ENCODE measurements at regions not wholly inside any gene's neighbourhood (a gene's known extent, or its start where the extent isn't known, plus 50 kb on each side); places are given as distances from the start of the nearest gene placed in this dataset.

DNA sequence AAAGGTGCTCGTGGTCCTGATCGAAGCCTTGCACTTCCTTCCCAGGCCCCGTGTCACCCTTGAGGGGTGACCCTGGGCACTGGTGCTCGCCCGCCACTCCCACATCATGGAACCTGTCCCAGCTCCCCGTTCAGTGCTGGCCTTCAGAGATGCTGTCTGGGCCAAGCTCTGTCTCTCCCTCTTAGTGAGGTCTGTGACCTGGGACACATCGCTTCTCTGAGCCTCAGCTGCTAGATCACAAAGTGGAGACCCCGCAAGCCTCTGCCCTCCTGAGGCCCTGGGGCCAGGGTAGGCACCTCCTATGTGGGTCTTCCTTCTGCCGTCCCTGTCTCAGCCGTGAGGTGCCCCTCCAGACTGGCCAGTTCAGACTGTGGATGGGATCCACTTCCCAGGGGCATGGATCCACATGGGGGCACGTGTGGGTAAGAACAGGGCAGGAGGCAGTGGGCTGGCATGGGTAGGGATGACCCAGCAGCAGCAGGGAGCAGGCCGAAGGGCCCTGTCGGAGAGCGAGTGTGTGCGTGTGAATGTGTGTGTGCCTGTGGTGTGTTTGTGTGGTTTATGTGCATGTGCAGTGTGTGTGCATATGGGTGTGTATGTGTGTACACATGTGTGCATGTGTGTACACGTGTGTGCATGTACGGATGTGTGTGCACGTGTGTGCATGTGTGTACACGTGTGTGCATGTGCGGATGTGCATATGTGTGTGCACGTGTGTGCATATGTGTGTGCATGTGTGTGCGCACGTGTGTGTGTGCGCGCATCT is 1073.7 kb downstream of the BRD1 start:
- WGBS (ENCODE audit: insufficient coverage) = 88% methylated on average over 17 of the region's 25 CpGs
- Mint-ChIP-seq H3K9me3 (no peaks in the 10 kb centered on the region), H3K4me1 (no peaks in the 10 kb centered on the region), H3K27me3 (peaks cover 9 to 16% of the 10 kb centered on the region in 2 donors), H3K36me3 (no peaks in the 10 kb centered on the region), H3K27ac (no peak overlapping the region), H3K4me3 (no peak overlapping the region)
- H3K4me3 ChIP-seq (ENCODE audit: control insufficient read depth in 1 of 2, extremely low read depth in 1 of 2, low read length in 1 of 2) = no peak overlapping the region
- H3K9me3 ChIP-seq = no peaks in the 10 kb centered on the region
- ChIA-PET CTCF (no interaction called here), POLR2A (no interaction called here)
- ATAC-seq (replicated peaks in 1 of 4) (no peak), DNase-seq (peak in 1 of 35 experiments; percentile 11)
- no peak overlapping the region for H3K27ac ChIP-seq (ENCODE audit: low read length)
- H3K4me1 ChIP-seq (ENCODE audit: control insufficient read depth in 1 of 2, extremely low read depth in 1 of 2, insufficient read depth in 2 of 2, low read length in 2 of 2) = no peaks in the 10 kb centered on the region
- peaks cover 0 to 32% of the 10 kb centered on the region in 2 experiments for H3K27me3 ChIP-seq (replicated peaks in 1 of 2; ENCODE audit: control insufficient read depth in 2 of 2, extremely low read depth in 1 of 2, insufficient read depth in 2 of 2, low read length in 1 of 2)
- no peaks in the 10 kb centered on the region for H3K36me3 ChIP-seq (ENCODE audit: control insufficient read depth in 2 of 2, extremely low read depth in 1 of 2, insufficient read depth in 1 of 2, low read length in 1 of 2)

DNA sequence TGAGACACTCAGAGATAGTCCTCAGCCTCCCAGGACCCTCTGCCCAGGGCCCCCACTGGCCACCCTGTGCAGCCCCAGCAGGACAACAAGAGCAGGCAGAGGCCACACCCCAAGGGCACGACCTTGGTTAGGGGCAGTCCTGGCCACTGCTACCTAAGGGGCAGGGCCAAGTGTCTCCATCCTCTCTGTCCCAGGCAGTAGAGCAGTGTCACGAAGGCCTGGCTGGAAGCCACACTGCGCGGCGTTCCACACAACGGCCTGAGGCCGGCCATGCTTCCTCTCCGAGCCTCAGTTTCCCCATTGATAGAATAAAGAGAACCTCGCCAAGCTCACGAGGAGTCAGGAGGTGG is 1074.3 kb downstream of the BRD1 start:
- Mint-ChIP-seq H3K4me3 (no peak overlapping the region), H3K27ac (no peak overlapping the region), H3K27me3 (peaks cover 6 to 16% of the 10 kb centered on the region in 2 donors), H3K36me3 (no peaks in the 10 kb centered on the region), H3K4me1 (no peaks in the 10 kb centered on the region), H3K9me3 (no peaks in the 10 kb centered on the region)
- ATAC-seq (replicated peaks in 1 of 4) = no peak
- 75% methylated on average over 8 of the region's 10 CpGs for WGBS (ENCODE audit: insufficient coverage)
- Histone ChIP-seq H3K9me3 (no peaks in the 10 kb centered on the region), H3K27me3 (replicated peaks in 1 of 2; ENCODE audit: control insufficient read depth in 2 of 2, extremely low read depth in 1 of 2, insufficient read depth in 2 of 2, low read length in 1 of 2) (peaks cover 0 to 27% of the 10 kb centered on the region in 2 experiments), H3K36me3 (ENCODE audit: control insufficient read depth in 2 of 2, extremely low read depth in 1 of 2, insufficient read depth in 1 of 2, low read length in 1 of 2) (no peaks in the 10 kb centered on the region), H3K27ac (ENCODE audit: low read length) (no peak overlapping the region), H3K4me1 (ENCODE audit: control insufficient read depth in 1 of 2, extremely low read depth in 1 of 2, insufficient read depth in 2 of 2, low read length in 2 of 2) (no peaks in the 10 kb centered on the region), H3K4me3 (ENCODE audit: control insufficient read depth in 1 of 2, extremely low read depth in 1 of 2, low read length in 1 of 2) (no peak overlapping the region)
- ChIA-PET POLR2A (no interaction called here), CTCF (no interaction called here)
- DNase-seq = no peak

DNA sequence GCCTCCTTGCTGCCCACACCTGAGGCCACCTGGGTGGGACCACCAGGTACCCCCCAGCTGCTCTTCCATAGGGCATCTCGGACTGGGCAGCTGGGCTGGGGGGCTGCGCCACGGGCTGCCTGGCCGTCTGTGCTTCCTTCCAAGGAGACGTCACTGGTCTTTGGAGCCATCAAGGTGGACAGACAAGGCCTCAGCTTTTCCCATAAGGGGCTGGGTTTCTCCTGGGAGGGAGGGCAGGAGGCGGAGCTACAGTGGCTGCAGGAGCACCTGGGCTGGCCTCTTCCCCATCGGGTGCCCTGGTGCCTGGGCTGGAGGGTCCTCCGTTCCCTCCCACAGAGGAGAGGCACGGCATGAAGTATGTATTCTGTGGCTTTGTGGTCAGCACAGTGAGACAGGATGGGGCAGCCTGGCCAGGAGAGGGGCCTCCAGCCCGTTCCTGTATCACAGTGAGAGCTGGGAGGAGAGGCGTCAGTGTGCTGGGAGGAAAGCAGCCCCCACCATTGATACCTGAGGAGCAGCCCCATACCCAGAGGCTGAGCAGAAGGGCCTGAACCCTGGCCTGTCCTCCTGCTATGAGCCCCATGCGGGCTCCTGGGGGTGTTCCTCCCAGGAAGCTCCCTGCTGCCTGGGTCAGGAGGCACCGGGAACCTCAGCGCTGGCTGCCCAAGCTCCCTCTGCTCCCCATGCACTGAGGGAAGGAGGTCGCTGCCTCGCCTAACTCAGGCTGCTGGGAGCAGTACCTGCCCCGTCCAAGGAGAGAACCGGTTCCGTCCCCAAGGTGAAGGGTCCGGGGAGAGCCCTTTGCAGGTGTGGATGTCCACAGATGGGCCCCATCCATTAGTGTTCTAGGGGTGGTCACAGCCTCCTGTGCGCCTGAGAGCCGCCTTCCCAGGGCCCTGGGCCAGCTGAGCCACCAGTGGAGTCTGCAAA is 1075.0 kb downstream of the BRD1 start:
- no peaks in the 10 kb centered on the region for H3K9me3 Mint-ChIP-seq
- peaks cover 6 to 16% of the 10 kb centered on the region in 2 donors for H3K27me3 Mint-ChIP-seq
- CTCF ChIA-PET = no interaction called here
- H3K4me1 ChIP-seq (ENCODE audit: control insufficient read depth in 1 of 2, extremely low read depth in 1 of 2, insufficient read depth in 2 of 2, low read length in 2 of 2) = no peaks in the 10 kb centered on the region
- H3K4me3 Mint-ChIP-seq = no peak overlapping the region
- ATAC-seq (replicated peaks in 1 of 4) (no peak), DNase-seq (no peak)
- H3K36me3 ChIP-seq (ENCODE audit: control insufficient read depth in 2 of 2, extremely low read depth in 1 of 2, insufficient read depth in 1 of 2, low read length in 1 of 2) = no peaks in the 10 kb centered on the region
- no peaks in the 10 kb centered on the region for H3K4me1 Mint-ChIP-seq
- no peak overlapping the region for H3K27ac Mint-ChIP-seq
- H3K9me3 ChIP-seq = no peaks in the 10 kb centered on the region
- H3K27ac ChIP-seq (ENCODE audit: low read length) = no peak overlapping the region
- POLR2A ChIA-PET = no interaction called here
- 87% methylated on average over 16 of the region's 22 CpGs for WGBS (ENCODE audit: insufficient coverage)
- H3K27me3 ChIP-seq (replicated peaks in 1 of 2; ENCODE audit: control insufficient read depth in 2 of 2, extremely low read depth in 1 of 2, insufficient read depth in 2 of 2, low read length in 1 of 2) = peaks cover 0 to 27% of the 10 kb centered on the region in 2 experiments
- H3K4me3 ChIP-seq (ENCODE audit: control insufficient read depth in 1 of 2, extremely low read depth in 1 of 2, low read length in 1 of 2) = no peak overlapping the region
- no peaks in the 10 kb centered on the region for H3K36me3 Mint-ChIP-seq

DNA sequence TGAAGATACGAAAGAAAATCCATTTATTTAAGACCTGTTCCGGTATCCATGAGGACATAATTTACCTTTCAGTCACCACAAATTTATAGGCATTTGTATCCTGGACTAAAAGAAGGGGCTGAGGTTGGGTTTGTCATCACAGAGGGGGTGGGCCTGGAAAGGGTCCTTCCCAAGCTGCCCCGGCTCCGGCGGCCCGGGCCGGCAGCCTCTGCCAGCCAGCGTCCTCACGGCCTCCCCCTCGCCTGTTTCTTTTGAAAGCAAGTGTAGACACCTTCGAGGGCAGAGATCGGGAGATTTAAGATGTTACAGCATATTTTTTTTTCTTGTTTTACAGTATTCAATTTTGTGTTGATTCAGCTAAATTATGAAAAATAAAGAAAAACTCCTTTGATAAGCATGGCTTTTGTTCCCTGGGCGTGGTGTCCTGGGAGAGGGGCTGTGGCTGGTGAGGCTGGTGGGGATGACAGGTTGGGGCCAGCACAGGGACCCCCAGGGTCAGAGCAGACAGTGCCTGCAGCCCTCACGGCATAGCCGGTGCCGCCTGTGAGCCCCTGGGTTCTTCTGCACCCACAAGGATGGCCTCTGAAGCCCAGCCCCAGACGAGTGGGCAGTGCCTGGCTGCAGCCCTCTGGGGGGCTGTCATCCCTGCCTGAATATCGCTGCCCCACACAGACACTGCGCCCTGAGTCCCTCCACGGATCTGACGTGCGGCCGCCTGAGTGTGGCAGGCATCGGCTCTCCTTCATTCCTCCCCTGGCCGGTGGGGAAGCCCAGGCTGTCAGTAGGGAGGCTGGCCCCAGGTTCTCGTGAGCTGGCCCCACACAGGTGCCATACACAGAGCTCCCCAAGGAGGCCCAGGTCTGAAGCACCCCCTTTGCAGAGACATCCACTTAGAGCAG is 1075.9 kb downstream of the BRD1 start:
- no peaks in the 10 kb centered on the region for H3K9me3 Mint-ChIP-seq
- Histone ChIP-seq H3K36me3 (ENCODE audit: control insufficient read depth in 2 of 2, extremely low read depth in 1 of 2, insufficient read depth in 1 of 2, low read length in 1 of 2) (no peaks in the 10 kb centered on the region), H3K9me3 (no peaks in the 10 kb centered on the region), H3K4me3 (ENCODE audit: control insufficient read depth in 1 of 2, extremely low read depth in 1 of 2, low read length in 1 of 2) (no peak overlapping the region), H3K27ac (ENCODE audit: low read length) (no peak overlapping the region), H3K27me3 (replicated peaks in 1 of 2; ENCODE audit: control insufficient read depth in 2 of 2, extremely low read depth in 1 of 2, insufficient read depth in 2 of 2, low read length in 1 of 2) (peaks cover 0 to 22% of the 10 kb centered on the region in 2 experiments), H3K4me1 (ENCODE audit: control insufficient read depth in 1 of 2, extremely low read depth in 1 of 2, insufficient read depth in 2 of 2, low read length in 2 of 2) (no peaks in the 10 kb centered on the region)
- no peak overlapping the region for H3K4me3 Mint-ChIP-seq
- POLR2A ChIA-PET = no interaction called here
- CTCF ChIA-PET = no interaction called here
- peaks cover 6 to 15% of the 10 kb centered on the region in 2 donors for H3K27me3 Mint-ChIP-seq
- ATAC-seq (replicated peaks in 1 of 4) (no peak), DNase-seq (peak in 1 of 35 experiments; percentile 10)
- 84% methylated on average over 14 of the region's 26 CpGs for WGBS (ENCODE audit: insufficient coverage)
- no peak overlapping the region for H3K27ac Mint-ChIP-seq
- H3K4me1 Mint-ChIP-seq = no peaks in the 10 kb centered on the region
- H3K36me3 Mint-ChIP-seq = no peaks in the 10 kb centered on the region

DNA sequence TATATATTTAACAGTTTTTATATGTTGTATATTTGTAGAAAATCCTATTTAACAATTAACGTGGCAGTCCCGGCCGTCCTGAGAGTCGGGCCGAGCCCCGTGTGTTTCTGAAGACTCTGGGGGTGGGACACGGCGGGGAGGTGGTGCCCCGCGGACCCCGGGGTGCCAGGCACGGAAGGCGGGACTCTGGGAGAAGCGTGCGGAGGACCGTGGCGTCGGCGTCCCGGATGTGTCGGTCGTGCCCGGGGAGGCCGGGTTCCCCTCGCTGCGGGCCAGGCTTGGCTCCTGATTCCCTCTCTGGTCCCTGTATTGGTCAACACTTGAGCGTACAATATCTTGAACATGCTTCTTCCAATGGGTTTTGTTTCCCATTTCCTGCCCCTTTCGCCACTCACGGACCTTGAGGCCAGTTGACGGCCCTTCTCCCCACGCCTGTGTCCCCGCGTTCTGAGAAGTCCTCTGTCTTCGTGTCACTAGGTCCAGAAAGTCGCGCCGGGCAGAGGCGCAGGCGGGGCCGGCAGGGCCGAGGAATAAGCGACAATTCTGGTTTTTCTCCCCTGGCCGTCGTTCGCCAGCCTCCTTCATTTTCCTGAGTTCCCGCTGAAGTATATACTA is 1076.7 kb downstream of the BRD1 start:
- Mint-ChIP-seq H3K4me1 (no peaks in the 10 kb centered on the region), H3K36me3 (no peaks in the 10 kb centered on the region), H3K4me3 (no peak overlapping the region), H3K9me3 (no peaks in the 10 kb centered on the region), H3K27me3 (peaks cover 2 to 7% of the 10 kb centered on the region in 2 donors), H3K27ac (no peak overlapping the region)
- Histone ChIP-seq H3K36me3 (ENCODE audit: control insufficient read depth in 2 of 2, extremely low read depth in 1 of 2, insufficient read depth in 1 of 2, low read length in 1 of 2) (no peaks in the 10 kb centered on the region), H3K9me3 (no peaks in the 10 kb centered on the region), H3K27ac (ENCODE audit: low read length) (no peak overlapping the region), H3K4me3 (ENCODE audit: control insufficient read depth in 1 of 2, extremely low read depth in 1 of 2, low read length in 1 of 2) (no peak overlapping the region), H3K4me1 (ENCODE audit: control insufficient read depth in 1 of 2, extremely low read depth in 1 of 2, insufficient read depth in 2 of 2, low read length in 2 of 2) (no peaks in the 10 kb centered on the region), H3K27me3 (replicated peaks in 1 of 2; ENCODE audit: control insufficient read depth in 2 of 2, extremely low read depth in 1 of 2, insufficient read depth in 2 of 2, low read length in 1 of 2) (peaks cover 0 to 15% of the 10 kb centered on the region in 2 experiments)
- ChIA-PET CTCF (no interaction called here), POLR2A (no interaction called here)
- no peak for ATAC-seq (replicated peaks in 1 of 4)
- no peak for DNase-seq
- 92% methylated on average over 36 of the region's 46 CpGs for WGBS (ENCODE audit: insufficient coverage)

DNA sequence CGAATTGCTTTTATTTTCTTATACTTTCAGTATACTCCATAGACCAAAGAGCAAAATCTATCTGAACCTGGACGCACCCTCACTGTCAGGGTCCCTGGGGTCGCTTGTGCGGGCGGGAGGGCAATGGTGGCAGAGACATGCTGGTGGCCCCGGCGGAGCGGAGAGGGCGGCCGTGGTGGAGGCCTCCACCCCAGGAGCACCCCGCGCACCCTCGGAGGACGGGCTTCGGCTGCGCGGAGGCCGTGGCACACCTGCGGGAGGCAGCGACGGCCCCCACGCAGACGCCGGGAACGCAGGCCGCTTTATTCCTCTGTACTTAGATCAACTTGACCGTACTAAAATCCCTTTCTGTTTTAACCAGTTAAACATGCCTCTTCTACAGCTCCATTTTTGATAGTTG is 1077.4 kb downstream of the BRD1 start:
- CTCF ChIA-PET = no interaction called here
- WGBS (ENCODE audit: insufficient coverage) = 95% methylated on average over 22 of the region's 27 CpGs
- Mint-ChIP-seq H3K27ac (no peak overlapping the region), H3K4me3 (no peak overlapping the region), H3K4me1 (no peaks in the 10 kb centered on the region), H3K9me3 (no peaks in the 10 kb centered on the region), H3K27me3 (peaks cover 0 to 5% of the 10 kb centered on the region in 2 donors), H3K36me3 (no peaks in the 10 kb centered on the region)
- Histone ChIP-seq H3K4me1 (ENCODE audit: control insufficient read depth in 1 of 2, extremely low read depth in 1 of 2, insufficient read depth in 2 of 2, low read length in 2 of 2) (no peaks in the 10 kb centered on the region), H3K36me3 (ENCODE audit: control insufficient read depth in 2 of 2, extremely low read depth in 1 of 2, insufficient read depth in 1 of 2, low read length in 1 of 2) (no peaks in the 10 kb centered on the region), H3K27me3 (replicated peaks in 1 of 2; ENCODE audit: control insufficient read depth in 2 of 2, extremely low read depth in 1 of 2, insufficient read depth in 2 of 2, low read length in 1 of 2) (peaks cover 0 to 9% of the 10 kb centered on the region in 2 experiments), H3K27ac (ENCODE audit: low read length) (no peak overlapping the region), H3K9me3 (no peaks in the 10 kb centered on the region), H3K4me3 (ENCODE audit: control insufficient read depth in 1 of 2, extremely low read depth in 1 of 2, low read length in 1 of 2) (no peak overlapping the region)
- POLR2A ChIA-PET = no interaction called here
- no peak for ATAC-seq (replicated peaks in 1 of 4)
- no peak for DNase-seq

All from T-cell (primary cell).